Esophagus muscularis mucosa (tissue), 4 donors: ENCODE measurements at regions not wholly inside any gene's neighbourhood (a gene's known extent, or its start where the extent isn't known, plus 50 kb on each side); places are given as distances from the start of the nearest gene placed in this dataset.

ENCODE experiments used
- CTCF ChIP-seq, 3 experiments: fragments of 200-600 bp in 2 of 3; fragments of 450-650 bp in 1 of 3; sonication (generic) in 2 of 3; IDR thresholded peaks; one replicate each; pipeline ENCODE4 v1.5.1; 2017 to 2019; ENCODE audit warnings: antibody characterized with exemption in 3 of 3, mild to moderate bottlenecking in 2 of 3, moderate library complexity in 1 of 3
- EP300 ChIP-seq: sonication (generic); formaldehyde crosslinking; IDR thresholded peaks from one replicate; pipeline ENCODE4 v1.6.1; 2017; ENCODE audit warnings: antibody characterized with exemption
- POLR2A ChIP-seq: fragments of 450-650 bp; IDR thresholded peaks from one replicate; pipeline ENCODE4 v1.6.1; 2017; ENCODE audit warnings: antibody characterized with exemption, moderate library complexity, mild to moderate bottlenecking, low read depth
- POLR2AphosphoS5 ChIP-seq, 2 donors: sonication (generic); formaldehyde crosslinking; IDR thresholded peaks; one replicate each; pipeline ENCODE4 v1.6.1; 2017; ENCODE audit warnings: antibody characterized with exemption in 2 of 2

- TF ChIP-seq POLR2A = no peak
- no peak for TF ChIP-seq CTCF (IDR thresholded peaks at IDR 0.05)
- no peak for TF ChIP-seq EP300
- TF ChIP-seq POLR2AphosphoS5 (IDR thresholded peaks at IDR 0.05) = no peak
These were observed 241.4 kb downstream of the EPHA7 start for GRCh38 chr6:93177918-93178317.
